Nephron progenitor cell (in vitro differentiated cells): ENCODE measurements at regions not wholly inside any gene's neighbourhood (a gene's known extent, or its start where the extent isn't known, plus 50 kb on each side); places are given as distances from the start of the nearest gene placed in this dataset.

Experiments
- DNase-seq: peaks from one replicate; pipeline ENCODE4 v3.0.0; 2021
- H3K27ac Mint-ChIP-seq: 2 replicates; pipeline ENCODE4 v1.8.0; 2021; ENCODE audit warnings: mild to moderate bottlenecking, moderate library complexity, mixed read lengths
- H3K27me3 Mint-ChIP-seq: 2 replicates; pipeline ENCODE4 v1.8.0; 2021; ENCODE audit warnings: mild to moderate bottlenecking, low read depth, mixed read lengths; ENCODE audit not compliant: poor library complexity
- H3K36me3 Mint-ChIP-seq: 2 replicates; pipeline ENCODE4 v1.8.0; 2021; ENCODE audit warnings: low read depth, mixed read lengths
- H3K4me1 Mint-ChIP-seq: 2 replicates; pipeline ENCODE4 v1.8.0; 2021; ENCODE audit warnings: mixed read lengths
- H3K4me3 Mint-ChIP-seq: 2 replicates; pipeline ENCODE4 v1.8.0; 2021; ENCODE audit warnings: mild to moderate bottlenecking, moderate library complexity, mixed read lengths
- H3K9me3 Mint-ChIP-seq: 2 replicates; pipeline ENCODE4 v1.8.0; 2021; ENCODE audit warnings: mild to moderate bottlenecking, moderate library complexity, mixed read lengths
- CTCF ChIP-seq: fragments of 200-600 bp; sonication (generic); IDR thresholded peaks from 2 replicates; pipeline ENCODE4 v1.5.0; 2021; ENCODE audit warnings: antibody characterized with exemption

- no peak for TF ChIP-seq CTCF
- H3K27me3 Mint-ChIP-seq: peaks cover 11% of the 10 kb centered on the region
- no peaks in the 10 kb centered on the region for H3K36me3 Mint-ChIP-seq
- H3K4me3 Mint-ChIP-seq: no peak overlapping the region
- no peak overlapping the region for H3K27ac Mint-ChIP-seq
- H3K9me3 Mint-ChIP-seq: no peaks in the 10 kb centered on the region
- no peaks in the 10 kb centered on the region for H3K4me1 Mint-ChIP-seq
- DNase-seq: no peak
Observed at GRCh38 chr5:61808909-61809308, 476.9 kb downstream of the ZSWIM6 start.

GRCh38 chr5:61809651-61810050 is 477.6 kb downstream of the ZSWIM6 start:
- Mint-ChIP-seq H3K4me3 (no peak overlapping the region), H3K36me3 (no peaks in the 10 kb centered on the region), H3K27ac (no peak overlapping the region), H3K27me3 (peaks cover 11% of the 10 kb centered on the region), H3K4me1 (no peaks in the 10 kb centered on the region), H3K9me3 (no peaks in the 10 kb centered on the region)
- DNase-seq: no peak
- no peak for TF ChIP-seq CTCF

GRCh38 chr5:61811052-61811451 is 479.0 kb downstream of the ZSWIM6 start:
- Mint-ChIP-seq H3K4me1 (peaks cover 2% of the 10 kb centered on the region), H3K36me3 (no peaks in the 10 kb centered on the region), H3K27ac (no peak overlapping the region), H3K27me3 (peaks cover 7% of the 10 kb centered on the region), H3K4me3 (no peak overlapping the region), H3K9me3 (no peaks in the 10 kb centered on the region)
- no peak for DNase-seq
- no peak for TF ChIP-seq CTCF

GRCh38 chr5:61813361-61813760 is 481.3 kb downstream of the ZSWIM6 start:
- Mint-ChIP-seq H3K27me3 (peaks cover 9% of the 10 kb centered on the region), H3K4me1 (peaks cover 11% of the 10 kb centered on the region), H3K9me3 (peaks cover under 1% of the 10 kb centered on the region), H3K36me3 (no peaks in the 10 kb centered on the region), H3K27ac (no peak overlapping the region), H3K4me3 (no peak overlapping the region)
- no peak for TF ChIP-seq CTCF
- DNase-seq: no peak

GRCh38 chr5:61815339-61815738 is 483.3 kb downstream of the ZSWIM6 start:
- peaks cover 8% of the 10 kb centered on the region for H3K27me3 Mint-ChIP-seq
- no peak for TF ChIP-seq CTCF
- peaks cover 11% of the 10 kb centered on the region for H3K4me1 Mint-ChIP-seq
- H3K36me3 Mint-ChIP-seq: no peaks in the 10 kb centered on the region
- no peak overlapping the region for H3K4me3 Mint-ChIP-seq
- H3K9me3 Mint-ChIP-seq: peaks cover 4% of the 10 kb centered on the region
- DNase-seq: no peak
- H3K27ac Mint-ChIP-seq: no peak overlapping the region

GRCh38 chr5:61816146-61816545 is 484.1 kb downstream of the ZSWIM6 start:
- Mint-ChIP-seq H3K4me1 (peaks cover 11% of the 10 kb centered on the region), H3K9me3 (peaks cover 4% of the 10 kb centered on the region), H3K36me3 (no peaks in the 10 kb centered on the region), H3K4me3 (no peak overlapping the region), H3K27ac (no peak overlapping the region), H3K27me3 (peaks cover 6% of the 10 kb centered on the region)
- DNase-seq: peak; percentile 10
- TF ChIP-seq CTCF: no peak
